K562 (cell line): ENCODE measurements at regions not wholly inside any gene's neighbourhood (a gene's known extent, or its start where the extent isn't known, plus 50 kb on each side); places are given as distances from the start of the nearest gene placed in this dataset.
A peak's percentile ranks its signal among the peaks of the same experiment; 100 is the strongest.

Experiments used
- ESRRA ChIP-seq: fragments of 450-650 bp; IDR thresholded peaks from 2 replicates; pipeline ENCODE4 v1.6.1; 2014; ENCODE audit warnings: low read depth, mild to moderate bottlenecking, moderate library complexity, borderline replicate concordance
- FOXA1 ChIP-seq: fragments of 450-650 bp; IDR thresholded peaks from 2 replicates; pipeline ENCODE4 v1.6.1; 2016; ENCODE audit warnings: mild to moderate bottlenecking, borderline replicate concordance
- RAD21 ChIP-seq, 2 experiments: fragments of 250-450 bp in 1 of 2; fragments of 450-650 bp in 1 of 2; sonication (Bioruptor Pico) in 1 of 2; formaldehyde crosslinking in 1 of 2; IDR thresholded peaks in 1 of 2; conservative IDR thresholded peaks in 1 of 2; 2 replicates each; pipeline versions ENCODE4 v1.4.0 to v1.8.0; 2020 to 2022; ENCODE audit warnings: mild to moderate bottlenecking in 2 of 2, moderate library complexity in 1 of 2
- SMC3 ChIP-seq: conservative IDR thresholded peaks from 2 replicates; pipeline ENCODE4 v1.6.1; 2011; ENCODE audit warnings: low read depth, low read length, improper control_type of control experiment; ENCODE audit not compliant: insufficient read depth
- TF ChIP-seq, protein P1 (sequence below), 2 experiments: fragments of 450-650 bp; formaldehyde crosslinking in 1 of 2; IDR thresholded peaks; 2 replicates each; pipeline versions ENCODE4 v1.4.0 to v1.6.1; 2014 to 2020; ENCODE audit warnings: mild to moderate bottlenecking in 2 of 2, borderline replicate concordance in 1 of 2, low read depth in 1 of 2
- TF ChIP-seq, protein P2 (sequence below), 3 experiments: IDR thresholded peaks in 2 of 3; conservative IDR thresholded peaks in 1 of 3; 2 replicates each; pipeline ENCODE4 v1.5.1; 2011 to 2012; ENCODE audit warnings: low read length in 3 of 3, mild to moderate bottlenecking in 3 of 3, control low read depth in 2 of 3, improper control_type of control experiment in 1 of 3, inconsistent platforms in 1 of 3, low read depth in 1 of 3, mixed read lengths in 1 of 3, moderate library complexity in 1 of 3; ENCODE audit not compliant: insufficient read depth in 2 of 3

DNA sequence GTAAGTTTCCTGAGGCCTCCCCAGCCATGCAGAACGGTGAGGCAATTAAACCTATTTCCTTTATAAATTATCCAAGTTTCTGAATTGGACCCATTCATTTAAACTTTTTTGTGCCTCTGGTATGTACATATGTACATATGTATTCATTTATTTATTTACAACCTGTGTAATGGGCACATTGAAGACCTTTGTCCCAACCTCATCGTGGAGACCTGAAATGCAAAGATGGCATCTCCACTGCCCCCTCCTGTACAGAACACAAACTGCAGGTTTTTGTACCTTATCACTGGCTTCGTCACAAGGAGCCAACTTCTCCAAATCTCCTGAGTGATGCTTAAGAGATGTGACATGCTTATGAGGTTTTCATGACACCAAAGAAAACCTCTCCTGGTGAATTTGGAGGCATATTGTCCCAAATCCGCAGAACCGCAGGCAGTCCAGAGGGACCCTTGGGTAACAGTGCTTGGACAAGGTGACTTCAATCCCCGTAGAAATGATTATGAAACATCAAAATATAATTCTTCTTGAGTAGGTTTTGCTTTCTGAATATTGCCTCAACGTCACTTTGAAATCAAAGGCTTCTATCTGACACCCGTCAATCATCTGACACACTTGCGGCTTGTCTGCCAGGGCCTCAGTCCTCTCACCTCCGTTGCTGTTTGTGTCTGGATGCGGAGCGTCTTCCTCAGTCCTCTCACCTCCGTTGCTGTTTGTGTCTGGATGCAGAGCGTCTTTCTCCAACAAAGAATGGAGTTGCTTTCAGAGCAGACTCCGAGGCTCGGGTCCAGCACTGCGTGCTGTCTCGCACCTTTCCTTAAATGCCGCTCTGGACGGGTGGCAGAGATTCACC lies 135.0 kb upstream of the IRX4 start (continued):
- TF ChIP-seq, protein P1, sequence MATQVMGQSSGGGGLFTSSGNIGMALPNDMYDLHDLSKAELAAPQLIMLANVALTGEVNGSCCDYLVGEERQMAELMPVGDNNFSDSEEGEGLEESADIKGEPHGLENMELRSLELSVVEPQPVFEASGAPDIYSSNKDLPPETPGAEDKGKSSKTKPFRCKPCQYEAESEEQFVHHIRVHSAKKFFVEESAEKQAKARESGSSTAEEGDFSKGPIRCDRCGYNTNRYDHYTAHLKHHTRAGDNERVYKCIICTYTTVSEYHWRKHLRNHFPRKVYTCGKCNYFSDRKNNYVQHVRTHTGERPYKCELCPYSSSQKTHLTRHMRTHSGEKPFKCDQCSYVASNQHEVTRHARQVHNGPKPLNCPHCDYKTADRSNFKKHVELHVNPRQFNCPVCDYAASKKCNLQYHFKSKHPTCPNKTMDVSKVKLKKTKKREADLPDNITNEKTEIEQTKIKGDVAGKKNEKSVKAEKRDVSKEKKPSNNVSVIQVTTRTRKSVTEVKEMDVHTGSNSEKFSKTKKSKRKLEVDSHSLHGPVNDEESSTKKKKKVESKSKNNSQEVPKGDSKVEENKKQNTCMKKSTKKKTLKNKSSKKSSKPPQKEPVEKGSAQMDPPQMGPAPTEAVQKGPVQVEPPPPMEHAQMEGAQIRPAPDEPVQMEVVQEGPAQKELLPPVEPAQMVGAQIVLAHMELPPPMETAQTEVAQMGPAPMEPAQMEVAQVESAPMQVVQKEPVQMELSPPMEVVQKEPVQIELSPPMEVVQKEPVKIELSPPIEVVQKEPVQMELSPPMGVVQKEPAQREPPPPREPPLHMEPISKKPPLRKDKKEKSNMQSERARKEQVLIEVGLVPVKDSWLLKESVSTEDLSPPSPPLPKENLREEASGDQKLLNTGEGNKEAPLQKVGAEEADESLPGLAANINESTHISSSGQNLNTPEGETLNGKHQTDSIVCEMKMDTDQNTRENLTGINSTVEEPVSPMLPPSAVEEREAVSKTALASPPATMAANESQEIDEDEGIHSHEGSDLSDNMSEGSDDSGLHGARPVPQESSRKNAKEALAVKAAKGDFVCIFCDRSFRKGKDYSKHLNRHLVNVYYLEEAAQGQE (IDR thresholded peaks at IDR 0.05; ENCODE audit: borderline replicate concordance), result peak; percentile 38; the same call in 1 of the 2 replicates
- TF ChIP-seq, protein P1 (CRISPR knock-in tag; IDR thresholded peaks at IDR 0.05; ENCODE audit: low read depth), result no peak
- TF ChIP-seq RAD21 (CRISPR knock-in tag; conservative IDR thresholded peaks at IDR 0.05 in 1 of 2, IDR thresholded peaks at IDR 0.05 in 1 of 2) (peak; percentile 34 to 59; a peak in 3 of 4 replicates), FOXA1 (no peak), SMC3 (peak; percentile 43; the same call in 1 of the 2 replicates), ESRRA (peak; percentile 91)
- TF ChIP-seq, protein P2, sequence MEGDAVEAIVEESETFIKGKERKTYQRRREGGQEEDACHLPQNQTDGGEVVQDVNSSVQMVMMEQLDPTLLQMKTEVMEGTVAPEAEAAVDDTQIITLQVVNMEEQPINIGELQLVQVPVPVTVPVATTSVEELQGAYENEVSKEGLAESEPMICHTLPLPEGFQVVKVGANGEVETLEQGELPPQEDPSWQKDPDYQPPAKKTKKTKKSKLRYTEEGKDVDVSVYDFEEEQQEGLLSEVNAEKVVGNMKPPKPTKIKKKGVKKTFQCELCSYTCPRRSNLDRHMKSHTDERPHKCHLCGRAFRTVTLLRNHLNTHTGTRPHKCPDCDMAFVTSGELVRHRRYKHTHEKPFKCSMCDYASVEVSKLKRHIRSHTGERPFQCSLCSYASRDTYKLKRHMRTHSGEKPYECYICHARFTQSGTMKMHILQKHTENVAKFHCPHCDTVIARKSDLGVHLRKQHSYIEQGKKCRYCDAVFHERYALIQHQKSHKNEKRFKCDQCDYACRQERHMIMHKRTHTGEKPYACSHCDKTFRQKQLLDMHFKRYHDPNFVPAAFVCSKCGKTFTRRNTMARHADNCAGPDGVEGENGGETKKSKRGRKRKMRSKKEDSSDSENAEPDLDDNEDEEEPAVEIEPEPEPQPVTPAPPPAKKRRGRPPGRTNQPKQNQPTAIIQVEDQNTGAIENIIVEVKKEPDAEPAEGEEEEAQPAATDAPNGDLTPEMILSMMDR (IDR thresholded peaks at IDR 0.05 in 2 of 3, conservative IDR thresholded peaks at IDR 0.05 in 1 of 3; ENCODE audit: insufficient read depth in 2 of 3, low read depth in 1 of 3, low read length in 3 of 3), result peak; percentile 67 to 72 (median 71); a peak in 5 of 6 replicates
